Ureter (tissue), 1 donor: ENCODE measurements at regions not wholly inside any gene's neighbourhood (a gene's known extent, or its start where the extent isn't known, plus 50 kb on each side); places are given as distances from the start of the nearest gene placed in this dataset.
"Not testable (repeated sequence)": the region's sequence is repeated elsewhere in the genome, so short reads cannot be mapped to it uniquely, and the experiment has no call there.

ENCODE experiments used
- DNase-seq: peaks from one replicate; pipeline ENCODE4 v3.0.0-alpha.2; 2020; ENCODE audit warnings: low spot score
- donor health status: DM: yes; HTN: yes; CAD: no.

- DNase-seq = no peak
Measured at GRCh38 chr1:29948581-29948980, 712.3 kb downstream of the PTPRU start.

DNA sequence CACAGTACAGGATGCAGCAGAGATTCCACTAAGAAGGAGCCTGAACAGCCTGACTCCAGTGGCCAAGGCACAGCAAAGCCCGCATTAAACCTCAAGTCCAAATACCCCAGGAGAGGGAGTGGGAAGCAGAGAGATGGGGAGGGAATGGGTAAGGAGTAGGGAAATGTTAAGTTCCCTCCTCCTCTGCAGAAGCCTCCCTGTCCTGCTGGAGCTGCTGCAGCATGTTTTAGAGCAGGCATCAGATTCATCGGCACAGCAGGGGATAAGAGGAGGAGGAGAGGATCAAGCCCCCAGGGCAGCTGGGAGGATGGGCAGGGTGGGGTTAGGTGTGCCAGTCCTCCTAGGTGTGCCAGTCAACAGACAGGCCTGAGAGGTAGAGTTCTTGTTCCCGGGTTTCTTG lies 709.7 kb downstream of the PTPRU start:
- DNase-seq = no peak

DNA sequence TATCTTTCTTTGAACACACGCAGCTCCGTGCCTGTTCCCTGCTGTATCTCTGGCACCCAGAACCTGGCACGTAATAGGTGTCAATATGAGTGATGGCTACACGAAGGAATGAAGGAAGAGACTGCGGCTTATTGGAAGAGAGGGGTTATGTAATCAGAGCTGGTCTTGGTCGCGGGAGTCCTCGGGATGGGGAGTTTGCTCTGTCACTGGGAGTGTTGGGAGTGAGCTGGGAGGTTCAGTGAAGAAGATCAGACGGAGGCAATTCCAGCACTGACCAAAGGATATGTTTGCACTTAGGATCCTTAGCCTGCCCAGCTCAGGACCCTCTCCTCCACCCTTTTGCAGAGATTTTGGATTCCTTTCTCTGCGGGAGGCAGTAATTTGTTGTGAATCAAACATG lies 709.1 kb downstream of the PTPRU start:
- no peak for DNase-seq

DNA sequence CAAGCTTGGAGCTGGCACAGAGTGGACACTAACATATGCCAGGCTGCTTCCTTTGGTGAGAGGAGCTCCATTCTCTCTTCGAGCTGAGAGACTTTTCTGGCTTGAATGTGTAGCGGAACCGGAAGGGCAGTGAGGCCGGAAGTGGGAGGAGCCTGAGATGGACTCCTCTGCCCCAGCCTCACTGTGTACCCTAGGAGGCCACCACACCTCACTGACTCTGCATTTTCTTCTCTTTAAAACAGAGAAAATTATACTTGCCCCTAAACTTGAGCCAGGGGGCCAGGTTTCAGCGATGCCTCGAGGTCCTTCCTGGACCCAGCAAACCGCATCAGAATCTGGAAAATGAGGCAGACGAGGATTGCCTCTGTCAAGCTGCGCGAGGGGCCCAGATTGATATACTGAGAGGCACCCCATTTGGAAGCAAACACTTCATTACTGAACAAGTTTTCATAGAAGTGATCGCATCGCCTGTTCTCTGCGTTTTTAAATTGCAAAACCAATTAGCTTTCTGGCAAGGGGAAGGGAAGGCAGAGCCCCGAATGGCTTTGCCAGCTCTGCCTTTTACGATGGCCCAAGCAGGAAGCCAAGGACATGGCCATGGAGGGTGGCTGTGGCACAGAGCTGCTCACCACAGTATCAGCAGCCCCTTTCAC lies 708.1 kb downstream of the PTPRU start:
- DNase-seq = no peak

GRCh38 chr1:29943034-29943433 lies 706.7 kb downstream of the PTPRU start:
- no peak for DNase-seq

DNA sequence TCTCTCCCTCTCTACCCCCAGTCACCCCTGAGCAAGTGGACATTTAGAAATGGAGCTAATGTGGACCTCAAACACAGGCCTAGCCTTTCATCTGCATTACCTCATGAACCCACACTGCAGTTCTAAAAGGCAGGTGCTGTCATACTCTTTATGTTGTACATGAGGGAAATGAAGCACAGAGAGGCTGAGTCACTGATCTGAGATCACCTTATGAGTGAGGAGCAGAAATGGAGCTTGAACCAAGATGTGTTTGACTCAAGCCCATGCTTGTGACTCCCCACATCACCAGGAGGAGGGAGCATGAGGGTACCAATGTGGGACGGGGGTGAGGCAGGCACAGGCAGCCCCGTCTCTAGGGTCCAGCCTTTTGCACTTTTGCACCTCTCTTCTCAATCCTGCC lies 702.8 kb downstream of the PTPRU start:
- no peak for DNase-seq

DNA sequence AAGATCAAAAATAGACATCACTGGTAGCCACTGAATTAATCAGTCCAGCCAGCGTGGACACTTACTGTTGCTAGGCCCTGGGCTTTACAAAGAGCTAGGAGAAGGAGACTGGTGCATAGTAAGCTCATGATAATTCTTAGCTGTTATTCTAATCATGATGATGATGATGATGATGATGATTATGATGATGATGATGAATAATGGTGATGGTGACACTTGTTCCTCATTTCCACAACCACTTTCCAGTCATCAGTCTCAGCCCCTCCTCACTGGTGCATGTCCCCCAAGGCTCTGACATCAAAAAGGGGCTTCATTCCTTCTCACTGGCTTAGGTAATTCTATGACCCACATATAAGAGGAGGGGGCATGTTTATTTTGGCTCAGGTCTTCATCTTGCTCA lies 701.0 kb downstream of the PTPRU start:
- no peak for DNase-seq

DNA sequence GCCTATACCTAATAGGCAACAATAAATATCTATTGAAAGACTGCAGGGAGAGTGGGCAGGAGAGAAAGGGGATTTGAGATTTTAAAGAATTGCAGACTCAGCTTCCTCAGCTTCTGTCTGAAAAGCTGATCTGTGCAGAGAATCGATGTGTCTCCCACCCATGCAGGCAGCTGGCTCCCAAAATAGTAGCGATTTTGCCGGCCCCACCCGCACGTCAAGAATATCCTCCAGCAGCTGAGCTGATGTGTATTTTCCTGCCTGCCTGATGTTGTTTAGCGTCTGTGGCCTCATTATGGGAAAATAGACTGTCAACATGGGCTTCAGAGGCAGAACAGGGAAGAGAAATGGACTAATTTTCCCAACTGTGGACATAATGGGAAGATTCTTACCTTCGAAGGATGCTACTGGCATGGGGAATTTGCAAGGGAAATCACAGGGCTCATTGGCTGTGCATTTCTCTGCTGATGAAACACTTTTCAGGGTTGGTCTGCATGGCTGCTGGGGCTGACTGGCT lies 699.8 kb downstream of the PTPRU start:
- DNase-seq = no peak

DNA sequence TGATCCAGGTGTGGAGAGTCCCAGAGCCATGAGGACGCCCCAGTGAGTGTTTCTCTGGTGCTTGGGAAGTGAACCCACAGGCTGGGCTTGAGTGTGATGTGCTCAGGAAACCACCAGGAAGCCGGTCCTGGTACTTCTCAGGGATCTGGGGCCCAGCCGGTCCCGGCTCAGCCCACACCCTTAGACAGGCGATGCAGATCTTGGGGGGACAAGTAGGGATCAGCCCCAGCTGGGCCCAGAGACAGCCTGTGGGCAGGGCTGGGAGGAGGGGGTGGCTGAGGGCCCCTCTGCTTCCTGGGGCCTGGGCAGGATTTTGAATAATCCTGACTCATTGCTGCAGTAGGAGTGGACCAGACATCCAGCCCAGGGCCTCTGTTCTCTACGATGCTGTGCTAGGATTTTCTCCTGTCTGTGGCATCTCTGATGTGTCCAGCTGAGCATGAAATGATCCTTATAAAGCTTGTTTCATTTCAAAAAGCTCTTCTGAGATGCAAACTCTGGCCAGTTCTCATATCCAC lies 698.0 kb downstream of the PTPRU start:
- DNase-seq = no peak

DNA sequence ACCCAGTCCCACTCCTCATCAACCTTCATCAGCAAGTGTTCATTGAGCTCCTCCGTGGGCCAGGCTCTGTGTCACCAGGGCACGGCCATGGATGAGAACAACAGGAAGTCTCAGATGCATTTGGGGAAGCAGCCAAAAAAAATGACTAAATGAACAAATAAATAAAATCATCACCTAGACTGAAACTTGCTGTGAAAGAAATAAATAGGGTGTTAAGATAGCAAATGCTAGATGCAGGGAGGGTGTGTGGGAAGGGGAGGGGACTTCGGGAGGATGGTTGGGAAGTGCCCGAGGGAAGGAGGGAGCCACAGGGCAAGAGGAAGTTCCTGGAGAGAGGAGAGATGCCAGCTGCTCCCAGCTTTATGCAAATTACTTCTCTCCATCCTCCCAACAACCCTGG lies 696.7 kb downstream of the PTPRU start:
- DNase-seq = no peak

- DNase-seq = no peak
Measured at GRCh38 chr1:29932626-29933025, 696.3 kb downstream of the PTPRU start.

DNA sequence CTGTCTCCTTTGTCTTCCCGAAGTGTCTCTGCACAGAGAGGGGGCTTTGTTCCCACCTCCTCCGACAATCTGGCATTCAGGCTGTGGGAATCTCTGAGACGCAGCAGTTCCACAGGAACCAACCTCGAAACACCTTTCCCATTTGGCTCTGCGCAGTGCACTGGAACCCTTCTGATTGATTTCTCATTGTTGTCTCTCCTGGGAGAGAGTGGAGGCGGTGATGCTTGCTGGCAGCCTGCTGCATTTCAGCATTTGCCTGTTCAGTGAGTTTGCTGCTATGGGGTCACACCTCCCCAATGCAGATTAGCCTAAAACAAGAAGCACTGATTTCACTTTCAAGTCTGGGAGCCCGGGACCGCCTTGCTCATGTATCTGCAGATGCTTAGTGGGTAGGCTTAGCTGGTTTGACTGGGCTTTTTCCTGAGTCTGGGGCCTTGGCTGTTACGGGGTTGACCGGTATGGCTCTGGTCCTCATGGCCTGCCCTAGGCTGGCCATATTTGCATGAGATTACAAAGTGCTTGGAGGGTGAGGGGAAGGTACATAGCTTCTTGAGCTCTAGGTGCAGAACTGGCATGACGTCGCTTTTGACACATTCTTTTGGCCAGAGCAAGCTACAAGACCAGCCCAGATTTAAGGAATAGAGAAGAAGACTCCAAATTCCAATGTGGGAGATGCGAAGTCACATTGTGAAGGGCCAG lies 695.3 kb downstream of the PTPRU start:
- no peak for DNase-seq

GRCh38 chr1:29925058-29925457 lies 688.7 kb downstream of the PTPRU start:
- no peak for DNase-seq

- no peak for DNase-seq
Measured at GRCh38 chr1:29924017-29924431, 687.7 kb downstream of the PTPRU start.

- no peak for DNase-seq
Measured at GRCh38 chr1:29921741-29922140, 685.4 kb downstream of the PTPRU start.

DNA sequence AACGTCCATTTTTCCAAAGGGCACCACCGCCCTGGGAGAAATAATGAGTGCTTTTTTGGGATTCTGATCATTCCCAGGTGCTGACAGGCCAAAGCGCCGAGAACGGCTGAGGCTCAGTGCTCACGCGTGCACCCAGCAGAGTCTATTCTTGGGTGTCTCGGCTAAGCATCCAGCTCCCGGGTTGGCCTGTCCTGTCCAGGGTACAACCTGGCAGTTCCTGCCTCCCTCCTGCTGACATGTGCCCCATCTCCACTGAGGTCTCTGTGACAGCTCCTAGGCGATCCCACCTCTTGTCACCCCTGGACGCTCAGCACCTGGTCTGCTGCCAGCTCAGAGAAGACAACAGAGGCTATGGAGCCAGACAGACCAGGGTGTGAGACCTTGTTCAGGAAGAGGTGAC lies 684.5 kb downstream of the PTPRU start:
- no peak for DNase-seq

GRCh38 chr1:29920316-29920715 lies 684.0 kb downstream of the PTPRU start:
- DNase-seq = no peak

DNA sequence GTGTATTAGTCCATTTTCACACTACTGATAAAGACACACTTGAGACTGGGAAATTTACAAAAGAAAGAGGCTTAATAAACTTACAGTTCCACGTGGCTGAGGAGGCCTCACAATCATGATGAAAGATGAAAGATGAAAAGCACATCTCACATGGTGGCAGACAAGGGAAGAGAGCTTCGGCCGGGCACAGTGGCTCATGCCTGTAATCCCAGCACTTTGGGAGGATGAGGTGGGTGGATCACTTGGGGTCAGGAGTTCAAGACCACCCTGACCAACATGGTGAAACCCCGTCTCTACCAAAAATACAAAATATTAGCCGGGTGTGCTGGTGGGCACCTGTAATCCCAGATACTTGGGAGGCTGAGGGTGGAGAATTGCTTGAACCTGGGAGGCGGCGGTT lies 682.7 kb downstream of the PTPRU start:
- not testable (repeated sequence) for DNase-seq

- DNase-seq = no peak
Measured at GRCh38 chr1:29916656-29917369, 680.5 kb downstream of the PTPRU start.

DNA sequence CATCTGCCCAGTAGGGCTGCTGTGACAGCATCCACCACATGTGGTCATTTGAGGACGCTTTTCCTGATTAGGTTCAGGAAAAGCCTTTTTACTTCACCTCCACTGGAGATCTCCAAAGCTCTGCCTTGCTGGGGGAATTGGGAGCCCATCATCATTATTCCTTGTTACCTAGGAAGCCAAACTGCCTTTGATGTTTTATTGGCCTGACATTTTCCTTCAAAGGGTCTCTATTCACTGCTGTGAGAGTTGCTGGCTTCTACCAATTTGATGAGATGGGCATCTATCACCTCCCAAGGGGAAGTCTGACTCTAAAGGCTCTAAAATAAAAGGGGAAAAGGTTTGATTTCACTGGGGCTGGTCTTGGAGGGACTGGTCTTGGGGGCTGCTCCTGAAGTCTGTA lies 678.6 kb downstream of the PTPRU start:
- DNase-seq = no peak

DNA sequence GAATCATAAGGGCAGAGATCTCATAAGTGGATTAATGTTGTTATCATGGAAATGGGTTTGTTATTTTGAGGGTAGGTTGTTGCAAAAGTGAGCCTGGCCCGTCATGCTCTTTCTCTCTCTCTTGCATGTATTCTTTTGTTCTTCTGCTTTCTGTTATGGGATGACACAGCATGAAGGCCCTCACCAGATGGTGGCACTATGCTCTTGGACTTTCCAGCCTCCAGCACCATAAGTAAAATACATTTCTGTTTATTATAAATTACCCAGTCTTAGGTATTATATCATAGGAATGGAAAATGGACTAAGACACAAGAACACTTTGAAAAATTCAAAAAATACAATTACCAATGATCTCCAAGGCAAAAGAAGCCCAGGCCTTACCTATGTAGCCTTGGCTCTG lies 676.1 kb downstream of the PTPRU start:
- DNase-seq = no peak

GRCh38 chr1:29909962-29910361 lies 673.6 kb downstream of the PTPRU start:
- no peak for DNase-seq

DNA sequence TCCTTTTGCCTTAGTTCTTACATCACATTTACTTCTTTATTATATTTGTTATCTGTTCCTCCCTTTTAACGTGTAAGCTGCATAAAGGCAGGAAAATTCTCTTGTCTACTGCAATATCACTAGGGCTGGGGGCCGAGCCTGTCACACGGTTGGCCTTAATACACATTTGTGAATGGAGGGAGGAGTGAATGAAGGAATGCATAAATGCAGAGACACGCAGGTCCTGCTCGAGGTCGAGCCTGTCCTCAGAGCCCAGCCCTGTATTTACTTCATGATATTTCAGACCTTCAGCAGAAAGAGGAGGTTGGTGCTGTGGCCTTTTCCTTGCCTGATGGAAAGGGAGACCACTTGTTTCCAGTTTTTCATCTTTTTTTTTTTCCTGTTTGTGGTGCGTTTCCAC lies 671.3 kb downstream of the PTPRU start:
- no peak for DNase-seq
